ENCODE measurements at regions not wholly inside any gene's neighbourhood (a gene's known extent, or its start where the extent isn't known, plus 50 kb on each side); places are given as distances from the start of the nearest gene placed in this dataset.
"Not testable (repeated sequence)": the region's sequence is repeated elsewhere in the genome, so short reads cannot be mapped to it uniquely, and the experiment has no call there.

DNA sequence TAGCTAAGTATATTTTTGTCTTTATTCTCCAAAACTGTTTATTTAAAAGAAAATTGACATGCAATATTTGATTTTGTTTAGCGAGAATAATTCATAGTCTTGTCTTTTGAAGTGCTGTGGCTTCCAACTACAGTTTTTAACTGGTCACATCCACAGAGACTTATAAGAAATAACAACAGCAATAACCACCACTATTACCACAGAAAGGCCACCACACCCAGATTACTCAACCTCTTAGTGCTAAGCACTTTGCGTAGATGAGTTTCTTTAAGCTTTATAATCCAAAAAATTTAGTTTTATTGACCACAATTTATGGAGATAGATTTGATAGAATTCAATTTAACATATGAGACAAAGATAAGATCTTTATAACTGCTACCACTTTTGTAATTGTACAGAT, 468.4 kb upstream of the UBE2E2 start:
- intact Hi-C loops (cut with micrococcal nuclease), result no loop called here
- ATAC-seq (no peak), DNase-seq (no peak)

DNA sequence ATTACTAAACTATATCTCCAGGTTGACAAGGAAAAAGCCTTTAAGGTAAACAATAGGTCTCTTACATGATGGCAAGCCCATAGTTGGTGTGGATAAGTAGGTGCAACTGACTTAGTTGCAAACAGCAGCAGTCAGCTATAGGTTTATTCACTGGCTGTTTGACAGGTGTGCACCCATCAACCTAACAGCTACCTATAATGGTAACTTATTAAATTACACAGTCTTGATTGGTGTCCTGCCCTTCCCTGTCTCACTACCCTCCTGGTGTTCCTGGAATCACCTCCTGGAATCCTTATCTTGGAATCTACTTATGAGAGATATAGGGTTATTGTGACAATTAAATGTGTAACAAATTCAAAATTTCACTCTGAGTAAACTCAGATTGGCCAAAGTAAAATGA, 467.8 kb upstream of the UBE2E2 start:
- no peak for DNase-seq
- intact Hi-C loops (cut with micrococcal nuclease), result no loop called here
- ATAC-seq, result no peak

DNA sequence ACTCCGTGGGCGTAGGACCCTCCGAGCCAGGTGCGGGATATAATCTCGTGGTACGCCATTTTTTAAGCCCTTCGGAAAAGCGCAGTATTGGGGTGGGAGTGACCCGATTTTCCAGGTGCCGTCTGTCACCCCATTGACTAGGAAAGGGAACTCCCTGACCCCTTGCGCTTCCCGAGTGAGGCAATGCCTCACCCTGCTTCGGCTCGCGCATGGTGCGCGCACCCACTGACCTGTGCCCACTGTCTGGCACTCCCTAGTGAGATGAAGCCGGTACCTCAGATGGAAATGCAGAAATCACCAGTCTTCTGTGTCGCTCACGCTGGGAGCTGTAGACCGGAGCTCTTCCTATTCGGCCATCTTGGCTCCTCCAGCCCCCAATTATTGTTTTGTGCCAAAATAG, 459.7 kb upstream of the UBE2E2 start:
- ATAC-seq; intact Hi-C loops (cut with micrococcal nuclease); DNase-seq: not testable (repeated sequence)

DNA sequence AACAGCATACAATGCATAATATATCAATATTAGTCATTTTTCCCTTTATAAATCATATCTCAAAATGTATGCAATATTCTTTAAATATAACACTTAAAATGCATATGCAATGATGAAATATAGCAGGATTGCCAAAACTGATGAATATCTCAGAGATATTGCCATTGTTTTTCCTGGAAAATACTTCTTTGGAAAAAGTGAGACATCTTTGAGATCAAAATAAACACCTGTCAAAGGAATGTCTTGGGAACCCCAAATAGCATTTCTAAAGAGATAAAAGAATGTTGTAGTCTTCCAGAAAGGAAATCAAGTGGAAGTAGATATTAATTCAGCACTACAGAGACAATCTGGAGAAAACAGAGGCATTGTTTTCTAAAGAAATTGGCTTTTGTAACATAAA, 457.8 kb upstream of the UBE2E2 start:
- intact Hi-C loops (cut with micrococcal nuclease), result no loop called here
- no peak for DNase-seq
- ATAC-seq, result no peak

DNA sequence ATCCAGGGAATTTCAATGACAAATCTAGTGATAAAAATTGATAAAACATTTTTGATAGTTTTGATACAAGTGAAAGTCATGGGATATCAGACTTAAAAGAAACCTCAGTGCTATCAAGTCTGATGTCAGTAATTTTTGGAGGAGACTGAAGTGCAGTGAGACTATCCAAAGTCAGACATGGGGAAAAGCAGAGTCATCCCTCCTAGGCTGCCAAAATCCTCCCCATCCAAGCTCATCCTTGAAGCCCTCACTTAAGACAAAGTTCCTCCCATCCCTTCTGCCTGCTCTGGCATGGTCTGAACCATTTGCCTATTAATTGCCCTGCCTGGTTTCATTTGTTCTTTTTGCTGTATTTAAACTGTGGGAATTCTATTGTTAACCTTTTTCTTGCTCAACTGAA, 456.9 kb upstream of the UBE2E2 start:
- DNase-seq, result no peak
- intact Hi-C loops (cut with micrococcal nuclease), result no loop called here
- ATAC-seq, result no peak

DNA sequence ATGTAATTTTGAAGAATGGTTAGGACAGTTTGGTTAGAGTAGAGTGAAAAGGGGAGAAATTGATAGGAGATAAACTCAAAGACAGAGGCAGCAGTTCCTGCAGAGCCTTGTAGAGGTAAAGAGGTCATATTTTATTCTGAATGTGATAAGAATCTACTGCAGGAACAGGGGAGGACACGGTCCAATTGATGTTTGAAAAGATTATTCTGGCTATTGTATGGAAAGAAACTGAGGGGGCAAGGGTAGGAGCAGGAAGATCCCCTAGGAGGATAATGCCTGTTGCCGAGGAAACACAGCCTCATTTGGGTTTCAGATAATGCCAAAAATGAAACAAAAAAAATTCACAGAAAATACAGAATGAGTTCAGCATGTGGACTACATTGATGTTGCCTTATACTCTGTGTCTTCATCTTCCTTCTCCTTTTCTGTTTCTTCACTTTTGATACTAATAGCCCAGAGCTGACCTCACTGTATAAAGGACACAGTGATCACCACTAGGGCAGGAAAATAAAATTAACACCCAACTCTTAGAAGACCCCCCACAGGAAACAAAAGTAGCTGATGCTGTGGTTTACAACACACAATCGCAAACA, 454.6 kb upstream of the UBE2E2 start:
- intact Hi-C loops (cut with micrococcal nuclease), result no loop called here
- no peak for ATAC-seq
- no peak for DNase-seq

DNA sequence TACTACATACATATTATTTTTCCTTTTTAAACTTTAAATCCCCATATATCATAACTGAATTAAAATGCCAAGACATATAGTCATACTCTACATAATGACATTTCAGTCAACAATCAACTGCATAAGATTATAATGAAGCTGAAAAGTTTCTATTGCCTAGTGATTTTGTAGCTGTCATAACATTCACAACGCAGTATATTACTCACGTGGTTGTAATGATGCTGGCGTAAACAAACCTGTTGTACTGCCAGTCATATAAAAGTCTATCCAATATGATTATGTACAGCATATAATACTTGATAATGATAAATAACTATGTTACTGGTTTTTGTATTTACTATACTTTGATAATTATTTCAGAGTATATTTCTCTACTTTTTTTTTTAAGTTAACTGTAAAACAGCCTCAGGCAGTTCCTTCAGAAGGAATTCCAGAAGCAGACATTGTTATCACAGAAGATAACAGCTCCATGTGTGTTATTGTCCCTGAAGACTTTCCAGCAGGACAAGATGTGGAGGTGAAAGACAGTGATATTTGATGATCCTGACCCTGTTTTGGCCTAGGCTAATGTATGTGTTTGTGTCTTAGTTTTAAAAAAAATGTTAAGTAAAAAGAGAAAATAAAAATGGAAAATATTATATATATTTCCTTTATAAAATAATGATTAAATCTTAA, 443.4 kb upstream of the UBE2E2 start:
- intact Hi-C loops (cut with micrococcal nuclease), result no loop called here
- ATAC-seq (no peak), DNase-seq (no peak)

DNA sequence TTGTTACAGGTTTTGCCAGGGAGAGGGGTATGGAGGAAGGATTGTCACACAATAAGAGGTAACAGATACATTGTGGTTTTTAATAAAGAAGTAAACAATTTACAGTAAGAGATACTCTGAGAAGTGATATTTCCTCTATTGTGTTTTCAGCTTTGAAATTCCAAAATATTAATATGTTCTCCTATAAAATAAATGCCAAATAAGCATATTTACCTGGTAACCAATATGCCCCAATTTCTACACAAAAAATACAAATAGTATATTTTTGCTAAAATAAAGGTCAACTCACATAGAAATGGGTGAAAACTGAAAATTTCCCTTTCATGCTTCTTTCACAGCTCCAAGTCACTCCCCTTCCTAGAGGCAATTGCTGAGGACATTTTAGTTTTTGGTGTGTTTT, 437.4 kb upstream of the UBE2E2 start:
- ATAC-seq (no peak), DNase-seq (no peak)
- intact Hi-C loops (cut with micrococcal nuclease), result no loop called here

DNA sequence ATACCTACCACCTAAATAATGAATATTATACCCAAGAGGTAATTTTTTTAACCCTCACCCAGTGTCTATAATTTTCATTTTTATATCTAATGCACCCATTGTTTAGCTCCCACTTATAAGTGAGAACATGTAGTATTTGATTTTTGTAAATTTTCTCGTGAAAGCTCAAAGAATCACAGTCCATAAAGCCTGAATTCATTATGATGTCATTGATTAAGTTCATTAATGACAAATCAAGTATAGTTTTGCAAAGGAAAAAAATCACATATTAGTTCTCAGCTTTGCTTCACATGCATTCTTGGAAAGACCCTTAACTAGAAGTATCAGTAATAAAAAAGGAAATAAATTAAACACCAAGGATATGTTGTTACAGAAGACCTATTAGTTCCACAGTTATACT, 425.3 kb upstream of the UBE2E2 start:
- DNase-seq, result no peak
- intact Hi-C loops (cut with micrococcal nuclease), result no loop called here
- no peak for ATAC-seq

DNA sequence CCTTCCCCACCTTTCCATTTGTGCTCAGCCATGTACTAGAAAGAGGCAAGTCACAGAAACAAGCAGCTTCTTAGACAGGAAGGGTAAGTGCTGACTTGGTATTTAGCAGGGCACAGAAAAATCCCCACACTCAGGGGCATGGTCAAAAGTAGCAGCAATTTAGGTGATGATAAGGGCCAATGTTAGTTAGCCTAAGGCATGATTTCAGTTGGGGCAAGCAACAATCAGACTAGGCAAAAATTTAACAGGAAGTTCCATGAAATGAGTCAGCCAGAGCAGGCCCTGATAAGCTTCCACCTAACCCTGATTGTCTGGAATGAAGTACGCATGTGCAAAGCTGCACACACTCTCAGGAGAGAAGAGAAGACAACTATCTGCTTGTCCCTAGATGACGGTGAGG, 423.4 kb upstream of the UBE2E2 start:
- no peak for ATAC-seq
- intact Hi-C loops (cut with micrococcal nuclease), result no loop called here
- DNase-seq, result no peak

DNA sequence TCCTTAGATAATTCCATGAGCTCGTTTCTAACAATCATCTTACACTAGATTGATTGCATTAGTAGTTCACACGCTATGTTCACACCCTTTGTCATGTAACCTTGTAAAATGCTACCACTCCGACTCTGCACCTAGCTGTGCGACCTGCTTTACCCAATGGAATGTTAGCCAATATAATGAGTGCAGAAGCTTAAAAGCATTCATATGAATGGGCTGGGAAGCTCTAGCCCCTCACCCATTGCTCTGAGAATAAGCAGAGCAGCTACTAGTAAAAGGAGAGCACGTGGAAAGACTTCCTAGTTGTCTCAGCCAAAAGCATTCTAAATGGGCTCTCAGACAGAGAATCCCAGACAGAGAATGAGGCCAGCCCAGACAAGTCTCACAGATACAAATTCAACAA, 410.6 kb upstream of the UBE2E2 start:
- intact Hi-C loops (cut with micrococcal nuclease), result no loop called here
- DNase-seq (no peak), ATAC-seq (no peak)

DNA sequence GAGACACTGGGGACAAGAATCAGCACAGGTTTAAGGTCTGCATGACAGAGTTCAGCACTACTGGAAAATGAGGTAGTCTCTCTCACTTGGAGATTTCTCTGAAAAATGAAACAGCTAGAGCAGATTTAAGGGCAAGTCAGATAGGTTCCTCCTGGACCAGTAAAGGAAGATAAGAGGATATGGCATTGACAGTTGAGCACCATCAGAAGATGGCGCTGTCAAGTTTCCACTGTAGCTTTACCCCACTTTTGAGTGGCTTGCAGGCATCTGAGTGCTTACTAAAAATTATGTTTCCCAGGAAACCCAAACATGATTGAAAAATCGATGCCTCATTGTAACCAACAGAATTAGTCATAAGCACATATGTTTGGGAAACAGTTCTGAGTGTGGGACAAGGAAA, 407.2 kb upstream of the UBE2E2 start:
- intact Hi-C loops (cut with micrococcal nuclease), result no loop called here
- no peak for DNase-seq

DNA sequence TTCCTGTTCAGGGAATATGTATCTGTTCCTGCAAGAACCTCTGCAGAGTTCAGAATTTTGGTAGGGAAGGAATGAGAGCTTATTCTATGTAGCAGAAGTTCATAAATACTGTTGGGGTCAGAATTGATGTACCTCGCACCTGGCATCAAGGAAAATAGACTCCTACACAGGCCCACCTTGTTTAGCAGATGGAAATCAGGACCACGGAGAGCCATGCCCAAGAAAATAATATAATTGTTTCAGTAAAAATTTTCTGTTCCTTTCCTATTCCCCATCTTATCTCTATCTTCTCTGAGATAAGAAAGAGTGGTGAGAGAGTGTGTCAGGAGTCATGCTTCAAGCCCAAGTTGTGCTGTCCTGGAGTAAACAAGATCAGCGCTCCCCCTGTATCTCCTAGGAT, 404.7 kb upstream of the UBE2E2 start:
- DNase-seq (no peak), ATAC-seq (no peak)
- intact Hi-C loops (cut with micrococcal nuclease), result no loop called here

More for the DNA sequence above, 407.2 kb upstream of the UBE2E2 start:
- no peak for ATAC-seq

DNA sequence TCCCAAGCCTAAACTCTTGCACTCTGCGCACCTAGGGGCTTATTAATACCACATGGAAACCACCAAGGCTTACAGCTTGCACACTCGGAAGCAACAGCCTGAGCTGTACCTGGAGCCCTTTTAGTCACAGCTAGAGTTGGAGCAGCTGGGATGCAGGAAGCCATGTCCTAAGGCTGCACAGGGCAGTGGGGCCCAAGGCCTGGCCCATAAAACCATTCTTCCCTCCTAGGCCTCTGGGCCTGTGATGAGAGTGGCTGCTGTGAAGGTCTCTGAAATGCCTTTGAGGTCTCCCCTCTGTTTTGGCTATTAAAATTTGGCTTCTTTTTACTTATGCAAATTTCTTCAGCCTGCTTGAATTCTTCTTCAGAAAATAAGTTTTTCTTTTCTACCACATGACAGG, 383.9 kb upstream of the UBE2E2 start:
- DNase-seq (no peak), ATAC-seq (no peak)
- intact Hi-C loops (cut with micrococcal nuclease), result no loop called here

DNA sequence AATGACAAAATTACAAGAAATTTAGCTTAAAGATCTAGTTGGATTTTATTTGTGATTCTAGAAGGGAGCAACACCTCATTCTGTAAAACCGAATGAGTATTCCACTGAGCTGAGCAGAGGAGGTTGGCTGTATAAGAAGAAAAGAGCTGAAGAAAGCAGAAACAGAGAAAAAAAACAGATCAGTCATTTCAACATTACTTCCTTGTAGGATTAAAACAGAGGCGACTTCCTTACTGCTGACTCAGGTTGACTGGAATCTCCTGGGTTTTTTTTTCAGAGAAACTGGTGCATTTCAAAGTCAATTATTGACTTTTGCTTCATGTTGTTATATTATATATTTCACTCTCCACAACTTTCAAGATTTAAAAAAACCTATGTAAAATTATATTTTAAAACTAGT, 368.1 kb upstream of the UBE2E2 start:
- no peak for DNase-seq
- intact Hi-C loops (cut with micrococcal nuclease), result no loop called here
- ATAC-seq, result no peak

DNA sequence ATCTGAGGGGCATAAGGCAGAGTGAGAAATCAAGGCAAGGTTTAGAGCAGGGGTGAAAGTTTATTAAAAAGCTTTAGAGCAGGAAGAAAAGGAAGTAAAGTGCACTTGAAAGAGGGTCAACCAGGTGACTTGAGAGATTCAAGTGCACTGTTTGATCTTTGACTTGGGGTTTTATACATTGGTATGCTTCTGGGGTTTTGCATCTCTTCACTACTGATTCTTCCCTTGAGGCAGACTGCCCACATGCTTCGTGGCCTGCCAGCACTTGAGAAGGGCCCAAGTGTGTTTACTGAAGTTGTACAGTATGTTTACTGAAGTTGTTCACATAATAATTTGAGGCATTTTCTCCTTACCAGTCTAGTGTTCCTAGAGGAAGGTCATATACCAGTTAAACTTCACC, 367.0 kb upstream of the UBE2E2 start:
- intact Hi-C loops (cut with micrococcal nuclease), result no loop called here
- no peak for DNase-seq
- no peak for ATAC-seq

DNA sequence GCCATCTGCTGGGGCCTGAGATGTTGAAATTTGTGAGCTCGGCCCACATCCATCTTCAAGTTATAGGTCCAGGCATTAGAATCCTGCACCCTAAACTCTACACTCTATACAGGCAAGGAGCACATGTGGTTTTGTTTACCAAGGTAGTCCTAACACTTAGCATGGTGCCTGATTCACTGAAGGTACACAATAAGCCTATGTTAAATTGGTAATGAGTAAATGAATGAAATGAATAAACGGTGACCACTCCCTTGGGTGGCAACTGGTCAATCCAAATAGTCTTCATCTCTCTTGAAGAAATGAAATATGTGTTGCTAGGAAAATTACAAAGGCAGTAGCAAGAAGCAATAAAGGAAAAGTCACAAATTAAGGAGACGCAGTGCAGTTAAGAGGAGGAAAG, 359.3 kb upstream of the UBE2E2 start:
- DNase-seq, result no peak
- intact Hi-C loops (cut with micrococcal nuclease), result no loop called here
- no peak for ATAC-seq

DNA sequence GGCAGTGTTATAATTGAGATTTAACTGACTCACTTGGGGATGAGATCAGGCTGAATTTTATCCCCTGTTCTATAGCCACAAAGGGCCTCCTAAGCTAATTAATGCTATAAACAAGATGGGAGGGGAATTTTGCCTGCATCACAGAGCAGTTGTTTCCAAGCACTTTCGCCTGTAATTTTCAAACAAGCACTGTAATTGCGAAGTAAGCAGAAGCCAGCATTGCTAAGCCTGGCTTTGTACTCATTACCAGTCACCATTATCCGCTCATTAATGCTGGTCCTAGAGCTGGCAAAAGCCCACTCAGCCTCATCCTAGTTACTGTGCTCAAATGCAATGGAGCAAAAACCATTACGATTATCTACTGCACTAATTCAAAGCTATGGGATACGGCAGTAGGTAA, 356.6 kb upstream of the UBE2E2 start:
- no peak for ATAC-seq
- intact Hi-C loops (cut with micrococcal nuclease), result no loop called here
- DNase-seq, result no peak

DNA sequence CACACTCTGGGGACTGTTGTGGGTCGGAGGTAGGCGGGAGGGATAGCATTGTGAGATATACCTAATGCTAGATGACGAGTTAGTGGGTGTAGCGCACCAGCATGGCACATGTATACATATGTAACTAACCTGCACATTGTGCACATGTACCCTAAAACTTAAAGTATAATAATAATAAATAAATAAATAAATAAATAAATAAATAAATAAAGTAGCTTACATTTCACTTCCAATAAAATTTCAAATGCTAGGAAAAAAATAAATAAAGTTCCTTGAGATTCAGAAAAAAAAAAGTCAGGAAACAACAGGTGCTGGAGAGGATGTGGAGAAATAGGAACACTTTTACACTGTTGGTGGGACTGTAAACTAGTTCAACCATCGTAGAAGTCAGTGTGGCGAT, 353.5 kb upstream of the UBE2E2 start:
- ATAC-seq; intact Hi-C loops (cut with micrococcal nuclease); DNase-seq: not testable (repeated sequence)

DNA sequence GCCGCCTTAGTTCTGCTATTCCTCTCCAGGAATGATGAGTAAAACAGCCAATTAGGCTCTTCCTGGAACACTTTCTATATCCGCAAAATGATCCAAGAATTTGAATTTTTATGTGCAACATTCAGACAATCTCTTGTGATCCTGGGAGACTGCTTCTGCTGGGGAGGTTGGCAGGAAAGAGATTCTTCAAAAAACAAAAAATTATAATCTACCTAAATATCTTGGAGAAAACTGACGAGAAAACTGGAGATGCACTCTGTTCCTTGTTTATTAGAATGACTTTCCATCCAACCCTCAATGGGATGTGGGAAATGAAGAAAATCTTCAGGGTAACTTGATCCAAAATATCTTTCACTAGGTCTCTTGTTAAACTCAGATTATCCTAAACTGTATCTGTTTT, 346.3 kb upstream of the UBE2E2 start:
- ATAC-seq (no peak), DNase-seq (no peak)
- intact Hi-C loops (cut with micrococcal nuclease), result no loop called here

DNA sequence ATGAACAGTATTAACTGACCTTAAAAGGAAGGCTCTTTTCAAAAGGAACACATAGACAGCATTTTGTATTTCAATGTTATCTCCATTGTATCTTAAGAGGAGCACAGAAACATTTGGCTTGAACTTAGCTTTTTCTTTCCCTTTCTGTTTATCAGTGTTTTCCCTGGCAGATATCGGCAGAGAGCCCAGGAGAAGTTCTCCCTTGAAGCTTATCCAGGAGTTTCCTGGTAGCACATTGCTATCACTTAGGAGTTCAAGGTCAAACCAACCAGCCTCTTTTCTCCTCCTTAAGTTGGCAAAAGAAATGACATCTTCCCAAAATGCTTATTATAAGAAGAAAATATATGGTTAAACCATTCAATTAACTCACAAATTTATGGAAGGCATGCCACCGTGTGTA, 344.6 kb upstream of the UBE2E2 start:
- no peak for DNase-seq
- ATAC-seq, result no peak
- intact Hi-C loops (cut with micrococcal nuclease), result no loop called here

DNA sequence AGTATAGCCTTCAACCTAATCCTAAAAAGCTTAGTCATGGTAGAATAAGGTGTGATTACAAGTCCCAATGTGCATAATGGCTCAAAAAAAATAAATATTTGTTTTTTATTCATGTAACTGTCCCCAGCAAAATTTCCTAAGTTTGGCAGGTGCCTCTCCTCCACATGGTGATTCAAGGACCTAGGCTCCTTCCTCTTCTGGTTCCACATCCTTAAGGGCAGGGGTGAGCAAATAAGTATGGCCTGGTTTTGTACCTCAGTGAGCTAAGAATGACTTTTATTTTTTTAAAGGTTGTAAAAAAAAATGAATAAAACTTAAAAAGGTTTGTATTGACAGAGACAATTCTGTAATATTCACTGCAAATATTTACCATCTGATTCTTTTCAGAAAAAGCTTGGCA, 343.5 kb upstream of the UBE2E2 start:
- DNase-seq, result no peak
- intact Hi-C loops (cut with micrococcal nuclease), result no loop called here
- no peak for ATAC-seq
